CD4-positive, alpha-beta T cell treated with Interleukin-6 at 100 ng/mL for 8 hours (primary cell): ENCODE measurements at regions not wholly inside any gene's neighbourhood (a gene's known extent, or its start where the extent isn't known, plus 50 kb on each side); places are given as distances from the start of the nearest gene placed in this dataset.

Experiments used
- DNase-seq: peaks from one replicate; pipeline ENCODE4 v3.0.0-alpha.2; 2020; ENCODE audit warnings: mixed read lengths, low spot score

DNA sequence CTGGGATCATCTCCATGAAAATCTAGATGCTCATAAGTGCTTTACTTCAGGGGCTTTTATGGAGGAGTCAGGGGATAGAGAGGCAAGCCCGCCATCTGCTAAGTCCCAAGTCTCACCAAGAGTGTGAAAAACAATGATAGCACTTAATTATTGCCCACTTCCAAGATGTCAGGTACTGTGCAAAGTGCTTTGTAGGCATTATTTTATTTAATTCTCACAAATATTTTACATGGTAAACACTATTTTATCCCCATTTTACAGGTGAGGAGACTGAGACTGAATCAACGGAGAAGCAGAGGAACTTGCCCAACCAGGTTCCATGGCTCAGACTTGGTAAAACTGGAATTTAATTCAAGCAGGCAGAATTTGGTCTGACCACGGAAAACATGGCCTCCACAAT is 147.5 kb downstream of the ACKR3 start:
- DNase-seq = no peak

DNA sequence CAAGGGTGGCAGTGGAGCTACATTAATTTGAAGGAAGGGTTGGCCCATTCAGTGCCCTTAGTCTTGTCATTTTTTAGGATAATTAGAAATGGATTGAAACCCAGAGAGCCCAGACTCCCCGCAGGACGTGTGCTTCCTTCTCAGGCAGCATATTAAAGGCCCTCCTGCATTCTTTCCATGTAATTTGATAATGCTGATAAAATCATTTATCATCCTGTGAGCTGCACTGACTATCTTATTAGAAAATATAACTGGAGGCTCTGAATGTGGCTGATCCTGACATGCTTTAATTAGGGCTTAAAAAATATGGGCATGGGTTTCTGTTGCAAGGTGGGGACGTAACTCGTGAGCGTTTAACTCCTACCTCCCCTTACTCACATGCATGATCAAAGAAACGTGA is 148.1 kb downstream of the ACKR3 start:
- no peak for DNase-seq

DNA sequence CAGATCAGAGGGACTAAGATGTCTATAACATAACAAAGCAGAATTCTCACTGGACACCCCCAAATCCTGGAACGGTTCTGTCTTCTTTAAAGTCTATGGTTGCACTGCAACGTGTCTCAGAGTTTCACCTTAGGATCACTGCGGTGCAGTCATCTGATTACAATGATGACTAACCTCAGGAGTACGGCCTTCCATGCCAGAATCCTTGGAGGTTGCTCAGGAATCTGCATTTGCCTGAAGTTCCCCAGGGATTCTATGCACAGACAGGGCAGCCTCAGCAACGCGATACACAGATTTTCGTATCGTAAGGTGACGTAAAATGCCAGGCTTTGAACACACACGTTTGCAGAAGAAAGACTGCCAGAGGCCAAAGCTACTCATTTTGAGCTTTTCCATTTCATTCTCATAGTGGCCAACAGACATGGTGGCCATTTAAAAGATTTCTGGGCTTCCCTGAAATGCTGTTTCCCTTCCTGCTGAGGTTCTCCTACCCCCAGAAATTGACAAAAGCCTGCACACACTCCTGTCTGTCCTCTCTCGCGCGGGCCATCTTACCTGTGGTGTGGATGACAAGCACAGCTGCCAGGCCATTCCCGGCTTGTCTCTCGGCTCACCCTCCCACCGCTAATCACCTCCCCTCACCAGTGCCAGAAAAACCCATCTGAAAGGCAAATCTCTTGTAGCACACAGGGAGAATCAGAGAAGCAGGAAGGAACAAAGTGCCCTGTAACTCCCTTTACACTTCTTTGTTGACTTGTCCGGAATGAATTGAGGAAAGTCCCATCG is 148.8 kb downstream of the ACKR3 start:
- DNase-seq = no peak

DNA sequence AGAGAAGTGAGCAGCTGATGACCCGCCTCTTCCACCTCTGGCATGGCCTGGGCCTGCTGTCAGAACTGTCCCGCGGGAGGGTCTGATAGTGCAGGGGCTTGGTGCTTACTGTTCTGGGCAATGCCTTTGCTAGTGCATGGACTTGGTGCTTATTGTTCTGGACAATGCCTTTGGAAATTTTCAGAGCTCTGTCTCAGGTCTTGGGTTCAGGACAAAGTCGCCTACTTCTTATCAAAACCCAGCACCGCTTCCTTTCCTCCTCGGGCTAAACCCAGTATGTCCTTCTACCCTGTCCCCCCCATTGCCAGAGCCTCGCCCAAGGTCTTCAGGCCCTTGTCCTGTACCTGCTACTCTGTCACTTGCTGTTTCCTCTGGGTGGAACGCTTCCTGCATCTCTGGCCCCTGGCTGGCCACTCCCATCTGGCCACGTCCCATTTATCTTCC is 149.6 kb downstream of the ACKR3 start:
- no peak for DNase-seq

DNA sequence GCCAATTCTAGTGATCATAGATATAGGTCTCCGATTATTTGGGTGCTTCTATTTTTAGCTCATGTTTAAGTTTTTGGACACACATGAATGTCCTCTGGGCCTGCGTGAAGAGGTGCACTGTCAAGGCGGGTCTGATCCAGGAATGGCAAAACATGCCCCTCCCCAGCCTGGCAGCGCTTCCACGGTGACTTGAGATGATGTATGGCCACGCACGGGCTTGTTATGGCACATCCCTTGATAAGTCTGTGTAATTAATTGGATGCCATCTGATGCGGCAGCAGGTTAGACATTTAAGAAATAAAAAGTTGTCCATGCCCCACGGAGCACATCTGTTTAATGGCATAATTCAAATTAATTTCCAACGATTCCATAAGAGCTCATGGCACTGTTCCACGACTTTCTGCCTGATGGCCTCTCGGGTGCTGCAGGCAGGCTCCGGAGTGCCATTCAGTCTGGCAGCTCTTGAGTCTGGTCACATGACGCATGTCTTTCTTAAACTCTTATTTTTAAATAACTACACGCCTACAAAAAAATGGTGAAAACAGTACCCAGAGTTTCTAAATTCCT is 151.4 kb downstream of the ACKR3 start:
- no peak for DNase-seq

DNA sequence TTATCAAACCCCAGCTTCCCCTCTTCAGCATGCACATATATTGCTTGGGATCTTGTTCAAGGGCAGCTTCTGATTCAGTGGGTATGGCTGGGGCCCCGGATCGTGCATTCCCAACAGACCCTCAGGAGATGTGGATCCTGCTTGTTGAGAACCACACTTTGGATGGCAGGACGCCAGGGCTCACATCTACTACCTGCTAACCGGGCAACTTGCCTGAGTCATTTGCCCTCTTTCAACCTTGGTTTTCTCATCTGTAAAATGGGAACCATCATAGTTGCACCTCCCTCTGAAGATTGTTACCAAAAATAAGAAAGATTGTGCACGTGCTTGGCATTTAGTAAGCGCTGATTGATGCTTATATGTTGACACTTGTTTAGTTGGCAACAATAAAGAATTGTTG is 154.6 kb downstream of the ACKR3 start:
- no peak for DNase-seq

DNA sequence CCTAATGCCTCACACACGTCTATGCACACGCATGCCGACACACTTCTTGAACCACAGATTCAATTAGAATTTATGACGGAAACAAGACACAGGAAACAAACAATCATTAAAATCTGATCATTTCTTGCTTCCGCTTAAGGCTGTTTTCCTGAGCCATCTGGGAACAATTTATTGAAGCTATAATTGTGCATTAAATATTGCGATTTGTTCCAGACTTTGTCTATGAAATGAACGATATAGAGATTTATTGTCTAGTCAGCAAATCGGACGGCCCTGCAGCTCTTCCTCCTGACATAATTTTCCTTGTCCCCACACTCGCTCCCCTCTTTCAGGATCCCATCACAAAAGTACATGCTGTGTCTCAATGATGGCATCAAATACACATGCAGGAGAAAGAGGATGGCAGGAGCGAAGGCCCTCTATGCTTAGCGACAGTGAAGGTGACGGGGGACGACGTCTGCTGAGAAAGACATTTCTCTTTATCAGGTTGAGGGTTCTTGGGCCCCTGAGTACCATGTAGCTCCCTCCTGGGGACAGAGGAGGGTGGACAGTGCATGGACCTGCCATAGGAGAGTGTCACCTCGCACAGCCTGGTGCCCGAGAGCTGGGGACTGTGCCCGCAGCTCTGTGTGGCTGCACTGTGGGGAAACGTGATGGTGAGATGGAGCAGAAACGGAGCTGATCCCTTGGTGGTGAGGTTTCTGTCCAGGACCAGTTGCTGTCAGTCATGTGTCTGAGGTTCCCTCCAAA is 157.3 kb downstream of the ACKR3 start:
- no peak for DNase-seq

DNA sequence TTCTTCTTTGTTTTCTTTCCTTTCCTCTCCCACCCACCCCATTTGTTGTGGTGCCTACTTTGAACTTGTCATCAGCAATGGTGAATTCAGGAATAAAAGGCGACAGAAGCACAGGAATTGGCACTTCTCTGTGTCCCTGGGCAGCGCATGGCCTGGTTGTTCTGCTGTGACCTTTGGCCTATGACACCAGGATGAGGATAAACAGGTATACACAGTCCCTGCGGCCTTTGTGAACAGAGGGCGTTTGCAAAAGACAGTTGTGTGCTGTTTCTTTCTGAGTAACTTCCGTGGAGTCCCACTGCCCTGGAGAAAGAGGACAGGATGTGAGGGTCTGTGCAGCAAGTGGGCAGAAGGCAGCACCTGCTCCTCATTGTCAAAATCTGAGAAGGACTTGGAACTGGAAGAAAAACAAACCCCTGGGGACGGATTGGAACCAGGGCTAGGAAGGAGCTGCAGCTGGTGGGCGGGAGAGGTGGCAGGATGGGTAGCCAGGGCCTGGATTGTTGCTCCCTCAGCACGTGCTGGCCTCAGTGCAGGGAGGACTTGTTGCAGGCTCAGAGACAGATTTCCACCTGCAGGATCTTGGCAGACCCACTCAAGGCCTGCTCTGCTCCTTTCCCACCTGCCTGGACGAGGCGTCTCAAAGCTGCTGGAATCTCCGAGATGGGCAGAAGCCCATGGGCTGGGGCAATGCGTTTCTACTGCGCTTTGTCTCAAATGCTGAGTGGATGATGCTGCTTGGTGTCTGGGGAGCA is 159.5 kb downstream of the ACKR3 start:
- DNase-seq = no peak

DNA sequence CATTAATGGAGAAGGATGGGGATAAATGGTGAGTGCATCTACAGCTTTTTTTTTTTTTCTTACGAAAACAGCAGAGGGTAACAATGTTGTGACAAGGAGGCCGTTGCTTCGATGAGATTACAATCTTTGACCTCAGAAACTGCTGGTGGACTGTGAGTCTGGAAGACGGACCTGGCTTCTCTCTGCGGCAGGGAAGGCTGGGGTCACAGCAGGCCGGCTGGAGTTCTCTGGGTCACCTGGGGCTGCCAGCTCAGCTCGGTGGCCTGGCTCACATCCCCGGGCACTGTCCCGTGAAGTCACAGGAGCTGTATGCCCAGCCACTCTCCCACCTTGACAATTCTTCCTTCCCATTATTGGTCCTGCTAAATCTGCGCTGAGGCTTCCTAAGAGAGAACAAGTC is 160.8 kb downstream of the ACKR3 start:
- no peak for DNase-seq

DNA sequence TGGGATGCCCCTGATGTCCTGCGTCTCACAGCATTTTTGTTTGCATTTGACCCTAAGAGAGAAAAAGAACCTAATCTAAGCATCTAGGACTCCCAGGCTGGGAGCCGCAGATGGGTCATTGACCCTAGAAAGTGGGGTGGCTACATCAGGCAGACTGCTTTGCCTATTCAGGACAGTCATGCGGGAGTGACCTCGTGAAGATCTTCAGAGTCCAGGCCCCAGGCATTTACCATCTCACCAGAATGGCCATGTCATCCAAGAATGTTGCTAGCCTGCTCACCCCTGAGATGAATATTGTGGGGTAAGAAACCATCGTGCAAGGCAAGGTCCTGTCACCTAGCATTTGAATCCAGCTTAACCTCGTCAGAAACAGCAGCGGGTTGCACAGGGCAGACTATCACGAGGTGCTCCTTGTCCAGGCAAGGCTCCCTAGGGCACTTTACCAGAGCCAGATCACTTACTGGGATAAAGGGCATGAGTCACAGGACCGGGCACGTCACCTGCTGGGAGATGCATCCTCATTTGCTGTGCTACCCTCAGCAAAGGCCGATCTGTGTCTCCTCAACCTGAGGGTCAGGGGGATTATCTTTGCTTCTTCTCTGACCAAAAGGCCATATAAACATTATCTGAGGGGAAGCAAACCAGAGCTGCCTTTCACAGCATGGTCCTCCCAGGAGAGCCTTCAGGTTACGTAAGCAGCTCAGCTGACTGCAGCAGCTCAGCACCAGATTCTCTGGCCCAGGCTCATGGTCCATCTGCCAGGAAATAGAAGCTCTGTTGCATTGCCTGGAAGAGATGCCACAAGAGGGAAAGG is 162.3 kb downstream of the ACKR3 start:
- no peak for DNase-seq

DNA sequence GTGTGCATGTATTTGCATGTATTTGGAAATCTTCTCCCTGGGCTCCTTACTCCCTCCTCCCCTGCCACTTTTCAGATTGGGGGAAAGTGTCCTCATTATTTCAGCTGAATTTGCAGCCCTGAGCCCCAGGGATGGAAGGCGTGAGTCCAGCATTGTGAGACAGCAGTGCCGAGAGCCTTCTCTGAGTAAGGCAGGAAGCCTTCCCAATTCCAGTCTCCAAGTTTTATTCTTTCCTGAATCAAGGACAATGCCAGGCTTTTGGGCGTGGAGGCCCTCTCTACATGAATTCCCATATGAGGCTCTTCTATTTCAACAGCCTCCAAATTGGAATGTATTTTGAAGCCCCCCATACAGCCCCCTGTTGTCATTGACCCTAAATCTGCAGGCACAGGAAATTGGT is 163.5 kb downstream of the ACKR3 start:
- no peak for DNase-seq

DNA sequence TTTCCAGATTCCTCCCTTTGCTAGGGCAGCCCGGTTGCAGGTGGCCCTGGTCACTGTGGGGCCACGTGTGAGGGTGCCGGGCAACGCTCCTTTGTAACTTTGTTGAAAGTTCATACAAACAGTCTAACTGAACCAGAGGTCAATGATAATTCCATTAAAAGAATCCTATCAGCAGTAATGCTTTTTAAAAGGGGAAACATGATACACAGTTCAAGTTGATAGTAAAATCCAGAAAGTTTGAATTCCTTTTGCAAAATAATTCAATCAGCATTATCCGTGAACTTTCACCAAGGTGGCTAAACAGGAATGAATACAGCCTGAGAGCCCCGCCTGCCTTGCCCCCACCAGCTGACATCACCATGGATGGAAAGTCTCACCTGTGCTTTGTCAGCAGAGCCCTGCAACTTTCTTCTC is 166.2 kb downstream of the ACKR3 start:
- no peak for DNase-seq

DNA sequence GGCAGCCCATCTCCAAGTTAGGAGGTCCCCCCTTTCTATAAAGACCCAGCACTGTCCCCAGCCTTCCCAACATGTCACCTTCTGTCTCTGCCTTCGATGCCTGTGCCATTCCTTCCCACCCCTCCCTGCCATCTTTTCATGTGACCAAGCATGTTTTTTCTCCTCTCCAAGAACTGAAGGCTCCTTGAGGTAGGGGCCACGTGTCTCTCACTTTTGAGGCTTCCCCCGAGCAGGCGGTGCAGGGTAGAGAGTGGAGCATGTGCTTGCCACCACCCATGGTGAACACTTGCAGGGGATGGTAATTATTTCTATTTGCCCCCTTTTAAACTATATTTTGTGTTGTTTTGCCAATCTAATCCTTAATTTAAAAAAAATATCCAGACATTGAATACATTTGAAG is 168.4 kb downstream of the ACKR3 start:
- DNase-seq = no peak

DNA sequence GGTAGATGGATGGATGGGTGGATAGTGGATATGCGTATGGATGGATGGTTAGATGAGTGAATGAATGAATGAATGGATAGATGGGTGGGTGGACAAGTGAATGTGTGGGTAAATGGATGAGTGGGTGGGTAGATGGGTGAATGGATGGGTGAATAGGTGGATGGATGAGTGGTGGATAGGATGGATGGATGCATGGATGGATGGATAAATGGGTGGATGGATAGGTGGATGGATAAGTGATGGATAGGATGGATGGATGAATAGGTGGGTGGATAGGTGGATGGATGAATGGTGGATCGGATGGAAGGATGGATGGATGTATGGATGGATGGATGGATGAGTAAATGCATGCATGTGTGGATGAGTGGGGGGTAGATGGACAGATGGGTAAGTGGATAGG is 169.3 kb downstream of the ACKR3 start:
- no peak for DNase-seq

DNA sequence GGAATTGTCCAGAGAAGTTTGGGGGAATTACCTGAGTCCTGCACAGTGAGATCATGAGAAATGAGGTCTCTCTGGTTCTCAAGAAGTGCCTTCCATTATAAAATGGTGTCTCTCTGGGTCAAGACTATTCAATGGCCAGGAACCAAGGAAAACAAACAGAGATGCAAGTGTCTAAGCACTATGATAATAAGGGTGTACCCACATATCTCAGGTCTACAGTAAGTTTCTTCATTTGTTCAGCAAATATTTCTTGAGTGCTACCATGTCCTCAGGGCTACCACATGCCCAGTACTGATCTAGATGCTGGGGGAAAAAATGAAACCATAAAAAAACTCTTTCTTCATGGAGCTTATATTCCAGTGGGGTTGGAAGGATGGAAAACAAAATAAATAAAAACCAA is 170.0 kb downstream of the ACKR3 start:
- DNase-seq = no peak

DNA sequence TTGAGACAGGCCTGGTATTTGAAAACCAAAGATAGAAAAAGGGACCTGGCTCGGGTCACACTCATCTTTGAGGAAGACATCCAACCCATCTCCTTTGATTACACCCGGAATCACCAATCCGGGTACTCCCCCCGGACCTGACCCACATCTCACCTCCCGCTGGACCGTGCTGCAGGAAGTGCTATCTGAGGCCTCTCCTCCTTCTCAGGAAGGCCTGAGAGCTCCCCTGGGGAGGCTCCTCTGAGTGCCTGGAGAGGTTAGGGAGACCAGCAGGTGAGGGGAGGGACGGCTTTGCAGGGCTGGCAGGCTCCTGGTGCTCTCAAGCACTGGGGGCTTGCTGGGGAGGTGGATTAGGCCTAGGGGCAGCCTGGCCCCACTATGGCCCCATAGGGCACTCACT is 170.9 kb downstream of the ACKR3 start:
- no peak for DNase-seq

DNA sequence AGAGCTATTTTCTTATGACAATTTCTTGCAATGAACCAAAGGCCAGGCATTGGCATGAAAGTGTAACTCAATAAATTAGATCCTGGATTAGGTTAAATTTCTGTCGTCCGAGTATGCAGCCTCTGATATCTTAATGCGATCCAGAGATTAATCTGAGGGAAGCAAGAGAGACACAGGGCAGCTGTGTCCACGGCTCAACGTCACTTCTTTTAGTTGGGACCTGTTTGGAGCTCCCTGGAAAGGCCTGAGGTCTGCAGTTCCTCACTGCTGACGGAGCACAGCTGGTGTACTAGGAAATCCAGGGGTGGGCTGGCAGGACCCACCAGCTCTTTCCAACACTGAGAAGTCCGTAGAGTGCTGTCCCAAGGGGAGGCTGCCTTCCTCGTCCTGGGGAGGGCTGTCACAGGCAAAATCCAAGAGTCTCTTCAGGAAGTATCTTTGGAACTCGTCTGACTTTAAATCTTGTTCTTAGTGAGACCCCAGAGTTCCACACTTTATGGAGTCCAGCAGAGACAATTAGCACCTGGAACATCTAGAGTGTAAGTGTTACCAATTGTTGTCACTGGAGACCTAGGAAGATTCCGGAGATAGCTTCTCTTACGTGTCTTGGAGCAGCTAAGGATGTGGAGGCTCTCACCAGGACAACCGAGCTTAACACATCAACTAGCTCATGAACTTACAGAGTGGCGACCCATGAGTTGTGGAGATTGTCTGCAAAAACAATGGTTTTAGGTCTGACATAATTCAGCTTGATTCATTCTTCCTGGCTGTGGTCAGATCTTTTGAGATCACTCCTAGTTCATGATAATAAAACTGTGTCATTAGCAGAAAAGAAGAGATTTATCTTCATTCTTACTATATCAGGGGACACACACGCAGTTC is 173.7 kb downstream of the ACKR3 start:
- DNase-seq = no peak

DNA sequence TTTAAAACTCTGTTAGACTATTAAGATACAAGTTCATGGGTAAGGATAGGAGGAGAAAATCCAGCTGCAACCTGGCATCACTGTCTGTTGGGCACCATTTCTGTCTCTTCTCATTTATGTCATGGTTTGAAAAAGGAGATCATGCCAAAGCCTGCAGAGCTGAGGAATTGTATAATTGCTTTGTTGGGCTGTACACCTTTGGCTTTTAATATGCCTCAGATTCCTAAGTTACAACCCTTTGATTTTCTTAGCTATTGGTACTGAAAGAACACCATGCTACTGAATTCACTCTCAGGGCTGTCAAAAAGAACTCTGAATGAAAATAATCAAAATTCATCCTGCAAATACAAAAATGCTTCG is 174.3 kb downstream of the ACKR3 start:
- DNase-seq = no peak

DNA sequence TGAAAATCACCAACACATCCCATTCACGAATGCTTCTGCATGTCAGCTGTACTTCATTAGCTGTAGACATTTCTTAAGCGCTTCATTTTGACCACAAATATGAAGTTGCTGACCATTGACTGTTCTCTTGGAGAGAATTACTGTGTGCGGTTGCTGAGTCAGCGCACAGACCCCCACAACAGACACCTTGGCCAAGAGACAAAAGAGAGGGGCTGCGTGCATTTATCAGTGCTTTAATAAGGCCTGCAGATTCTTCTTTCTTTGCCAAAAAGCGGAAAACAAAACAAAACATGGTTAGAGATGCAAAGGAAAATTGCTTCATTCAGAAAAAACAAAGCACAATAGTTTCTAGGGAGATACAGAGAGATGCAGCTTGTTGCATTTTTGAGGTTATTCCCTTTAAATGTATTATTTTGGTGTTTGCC is 174.7 kb downstream of the ACKR3 start:
- no peak for DNase-seq

DNA sequence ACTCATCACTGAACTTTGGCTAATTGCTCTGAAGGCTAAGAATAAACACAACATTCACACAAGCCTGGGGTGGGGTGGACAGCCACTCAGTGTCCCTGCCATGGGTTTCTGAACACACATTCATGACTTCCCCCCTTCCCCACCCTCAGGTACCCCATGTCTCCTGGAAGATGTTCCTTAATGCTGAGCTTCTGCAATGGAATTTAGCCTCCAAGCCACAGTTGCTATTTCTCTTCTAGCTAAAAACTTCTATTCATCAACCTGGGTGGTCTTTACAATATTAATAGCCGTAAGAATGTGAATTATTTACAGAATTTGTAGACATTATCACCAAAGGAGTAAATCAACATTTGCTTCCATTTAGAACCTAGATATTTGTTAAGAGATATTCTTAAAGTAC is 175.1 kb downstream of the ACKR3 start:
- no peak for DNase-seq
